ENCODE measurements at regions not wholly inside any gene's neighbourhood (a gene's known extent, or its start where the extent isn't known, plus 50 kb on each side); places are given as distances from the start of the nearest gene placed in this dataset.

DNA sequence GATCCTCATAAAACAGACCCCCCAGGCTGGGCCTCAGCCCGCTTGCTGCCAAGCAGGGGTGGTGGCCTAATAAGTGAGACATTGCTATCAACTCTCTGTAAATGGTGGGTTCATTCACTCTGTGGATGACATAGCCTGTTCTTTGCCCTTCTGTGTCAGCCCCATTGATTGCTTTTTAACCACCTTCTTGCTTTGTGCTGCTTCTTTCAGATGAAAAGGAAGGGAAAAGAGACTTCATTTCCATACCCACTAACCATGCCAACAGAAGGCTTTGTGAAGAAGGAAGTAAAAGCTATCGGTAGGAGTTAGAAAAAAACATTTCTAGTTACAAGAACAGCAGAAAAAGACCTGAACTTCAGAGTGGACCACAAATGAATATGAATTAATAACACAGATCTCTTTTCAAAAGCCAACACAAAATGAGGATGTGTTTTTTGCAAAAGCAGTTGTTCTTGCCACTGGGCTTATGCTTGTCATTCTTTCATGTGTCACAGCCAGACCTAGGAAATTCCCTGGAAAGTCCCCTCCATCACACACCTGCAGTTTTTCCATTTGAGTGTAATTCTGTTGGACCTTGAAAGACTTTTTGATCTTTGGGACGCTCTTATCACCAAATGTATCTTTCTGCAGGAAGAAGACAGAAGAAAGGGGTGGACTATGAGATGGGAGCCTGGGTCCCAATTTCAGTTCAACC lies 507.7 kb downstream of the CCDC171 start:
- Histone ChIP-seq H3K27ac (peak overlapping the region; percentile 21), H3K9me3 (ENCODE audit: low read depth) (no peaks in the 10 kb centered on the region), H3K27me3 (no peaks in the 10 kb centered on the region), H3K4me3 (no peak overlapping the region), H3K4me2 (no peak overlapping the region), H3K4me1 (ENCODE audit: insufficient read depth) (no peaks in the 10 kb centered on the region), H2AFZ (no peak overlapping the region), H4K20me1 (ENCODE audit: insufficient read depth, poor library complexity, severe bottlenecking) (no peaks in the 10 kb centered on the region), H3K36me3 (replicated peaks; ENCODE audit: insufficient read depth, low read depth) (no peaks in the 10 kb centered on the region), H3K79me2 (no peaks in the 10 kb centered on the region), H3K9me2 (replicated peaks; ENCODE audit: insufficient read depth) (no peaks in the 10 kb centered on the region)
- 58% methylated on average over 3 of the region's 3 CpGs for WGBS (ENCODE audit: low lambda C conversion rate, missing lambda C conversion rate)
- no peak for DNase-seq (ENCODE audit: low spot score)
- TF ChIP-seq EZH2 (IDR thresholded peaks at IDR 0.05; ENCODE audit: borderline replicate concordance) (no peak), EZH2phosphoT487 (IDR thresholded peaks at IDR 0.05; ENCODE audit: low read depth, severe bottlenecking, unreplicated experiment) (no peak)
- TF ChIP-seq, protein P1, sequence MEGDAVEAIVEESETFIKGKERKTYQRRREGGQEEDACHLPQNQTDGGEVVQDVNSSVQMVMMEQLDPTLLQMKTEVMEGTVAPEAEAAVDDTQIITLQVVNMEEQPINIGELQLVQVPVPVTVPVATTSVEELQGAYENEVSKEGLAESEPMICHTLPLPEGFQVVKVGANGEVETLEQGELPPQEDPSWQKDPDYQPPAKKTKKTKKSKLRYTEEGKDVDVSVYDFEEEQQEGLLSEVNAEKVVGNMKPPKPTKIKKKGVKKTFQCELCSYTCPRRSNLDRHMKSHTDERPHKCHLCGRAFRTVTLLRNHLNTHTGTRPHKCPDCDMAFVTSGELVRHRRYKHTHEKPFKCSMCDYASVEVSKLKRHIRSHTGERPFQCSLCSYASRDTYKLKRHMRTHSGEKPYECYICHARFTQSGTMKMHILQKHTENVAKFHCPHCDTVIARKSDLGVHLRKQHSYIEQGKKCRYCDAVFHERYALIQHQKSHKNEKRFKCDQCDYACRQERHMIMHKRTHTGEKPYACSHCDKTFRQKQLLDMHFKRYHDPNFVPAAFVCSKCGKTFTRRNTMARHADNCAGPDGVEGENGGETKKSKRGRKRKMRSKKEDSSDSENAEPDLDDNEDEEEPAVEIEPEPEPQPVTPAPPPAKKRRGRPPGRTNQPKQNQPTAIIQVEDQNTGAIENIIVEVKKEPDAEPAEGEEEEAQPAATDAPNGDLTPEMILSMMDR (IDR thresholded peaks at IDR 0.05; ENCODE audit: poor library complexity) = no peak

DNA sequence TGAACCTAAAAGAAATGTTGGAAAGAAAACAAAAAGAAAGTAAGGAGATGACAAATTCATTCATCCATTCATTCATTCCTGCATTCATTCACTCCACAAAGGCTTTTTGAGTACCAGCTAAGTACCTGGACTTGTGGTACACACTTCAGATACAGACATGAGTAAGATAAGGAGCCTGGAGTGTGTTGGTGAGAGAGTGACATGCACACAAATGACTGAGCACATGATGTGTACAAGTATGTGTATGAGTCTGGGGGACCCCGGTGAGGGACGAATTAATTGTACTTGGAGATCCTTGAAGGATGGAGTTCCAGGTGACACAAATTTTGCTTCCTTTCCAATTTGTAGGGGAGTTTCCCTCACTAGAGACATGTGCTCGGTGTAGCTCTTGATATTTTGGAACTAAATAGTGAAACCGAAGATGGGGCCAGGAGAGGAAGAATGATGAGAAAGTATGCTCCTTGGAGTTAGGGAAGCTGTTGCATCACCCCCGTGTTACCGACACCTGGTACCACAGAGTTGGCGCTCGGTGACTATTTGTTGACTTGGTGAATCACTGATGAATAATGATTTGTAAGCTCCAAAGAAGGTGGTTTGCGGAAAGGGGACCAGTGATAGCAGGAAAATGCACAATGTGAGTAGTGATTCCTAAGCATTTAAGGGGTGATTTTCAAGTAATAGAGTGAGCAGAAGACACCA lies 509.8 kb downstream of the CCDC171 start:
- no peak for DNase-seq (ENCODE audit: low spot score)
- H2AFZ ChIP-seq = no peak overlapping the region
- no peaks in the 10 kb centered on the region for H3K9me3 ChIP-seq (ENCODE audit: low read depth)
- no peak overlapping the region for H3K27ac ChIP-seq
- H3K27me3 ChIP-seq = no peaks in the 10 kb centered on the region
- no peak overlapping the region for H3K4me2 ChIP-seq
- H3K9me2 ChIP-seq (replicated peaks; ENCODE audit: insufficient read depth) = no peaks in the 10 kb centered on the region
- no peak overlapping the region for H3K4me3 ChIP-seq
- H3K79me2 ChIP-seq = no peaks in the 10 kb centered on the region
- no peaks in the 10 kb centered on the region for H4K20me1 ChIP-seq (ENCODE audit: insufficient read depth, poor library complexity, severe bottlenecking)
- H3K4me1 ChIP-seq (ENCODE audit: insufficient read depth) = no peaks in the 10 kb centered on the region
- 90% methylated on average over 9 of the region's 9 CpGs for WGBS (ENCODE audit: low lambda C conversion rate, missing lambda C conversion rate)
- TF ChIP-seq, protein P1 (IDR thresholded peaks at IDR 0.05; ENCODE audit: poor library complexity) = no peak
- TF ChIP-seq EZH2 (IDR thresholded peaks at IDR 0.05; ENCODE audit: borderline replicate concordance) = no peak
- no peak for TF ChIP-seq EZH2phosphoT487 (IDR thresholded peaks at IDR 0.05; ENCODE audit: low read depth, severe bottlenecking, unreplicated experiment)
- no peaks in the 10 kb centered on the region for H3K36me3 ChIP-seq (replicated peaks; ENCODE audit: insufficient read depth, low read depth)

DNA sequence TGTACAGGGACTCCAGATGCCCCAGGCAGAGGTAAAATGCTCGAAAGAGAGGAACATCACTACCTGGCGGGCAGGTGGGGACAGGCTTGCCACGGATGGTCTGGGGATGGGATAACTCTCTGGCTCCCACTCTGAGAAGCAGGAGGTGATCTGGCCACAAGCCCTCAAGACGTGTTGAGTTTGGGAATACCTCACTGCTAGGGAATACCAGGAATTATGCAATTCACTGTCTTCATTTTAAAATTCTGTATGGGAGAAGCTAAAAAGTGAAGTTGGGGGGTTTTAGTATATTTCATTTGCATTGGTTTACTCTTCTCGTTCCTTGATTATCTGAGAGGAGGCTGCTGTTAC lies 510.4 kb downstream of the CCDC171 start:
- no peaks in the 10 kb centered on the region for H3K27me3 ChIP-seq
- H3K4me3 ChIP-seq = no peak overlapping the region
- no peak overlapping the region for H2AFZ ChIP-seq
- H4K20me1 ChIP-seq (ENCODE audit: insufficient read depth, poor library complexity, severe bottlenecking) = no peaks in the 10 kb centered on the region
- H3K36me3 ChIP-seq (replicated peaks; ENCODE audit: insufficient read depth, low read depth) = no peaks in the 10 kb centered on the region
- H3K4me2 ChIP-seq = no peak overlapping the region
- no peaks in the 10 kb centered on the region for H3K9me2 ChIP-seq (replicated peaks; ENCODE audit: insufficient read depth)
- H3K27ac ChIP-seq = no peak overlapping the region
- TF ChIP-seq EZH2phosphoT487 (IDR thresholded peaks at IDR 0.05; ENCODE audit: low read depth, severe bottlenecking, unreplicated experiment) (no peak), EZH2 (IDR thresholded peaks at IDR 0.05; ENCODE audit: borderline replicate concordance) (no peak)
- TF ChIP-seq, protein P1 (IDR thresholded peaks at IDR 0.05; ENCODE audit: poor library complexity) = no peak
- no peaks in the 10 kb centered on the region for H3K4me1 ChIP-seq (ENCODE audit: insufficient read depth)
- no peaks in the 10 kb centered on the region for H3K9me3 ChIP-seq (ENCODE audit: low read depth)
- WGBS (ENCODE audit: low lambda C conversion rate, missing lambda C conversion rate) = 84% methylated on average over 5 of the region's 5 CpGs
- DNase-seq (ENCODE audit: low spot score) = no peak
- no peaks in the 10 kb centered on the region for H3K79me2 ChIP-seq
